RWPE1 (cell line): ENCODE measurements at regions not wholly inside any gene's neighbourhood (a gene's known extent, or its start where the extent isn't known, plus 50 kb on each side); places are given as distances from the start of the nearest gene placed in this dataset.

Source experiments
- CTCF ChIA-PET: fragments of 350-600 bp; sonication (Branson Sonifier 250); formaldehyde crosslinking; extraction: SDS; loops from one replicate; lab custom pipeline; 2021; lab: Yijun Ruan, JAX
- POLR2A ChIA-PET: fragments of 400-600 bp; formaldehyde crosslinking; extraction: SDS; loops from one replicate; lab custom pipeline; 2020; ENCODE audit warnings: antibody characterized with exemption; ENCODE audit not compliant: low non-redundant PET; lab: Yijun Ruan, JAX
- DNase-seq: peaks from one replicate; pipeline ENCODE4 v3.0.0; 2012; ENCODE audit warnings: low spot score
- H3K27ac ChIP-seq: fragments of 450-650 bp; 2 replicates; pipeline ENCODE4 v1.5.1; 2017
- CTCF ChIP-seq: fragments of 450-650 bp; conservative IDR thresholded peaks from 2 replicates; pipeline ENCODE4 v1.5.1; 2017; ENCODE audit warnings: low read depth, mild to moderate bottlenecking

- TF ChIP-seq CTCF = no peak
- CTCF ChIA-PET = no interaction called here
- peak; percentile 94 for DNase-seq
- POLR2A ChIA-PET = no interaction called here
- peak overlapping the region; percentile 81 for H3K27ac ChIP-seq
Measured at GRCh38 chr6:149233056-149233715, 84.3 kb upstream of the TAB2 start.

- peak overlapping the region; percentile 81 for H3K27ac ChIP-seq
- no peak for TF ChIP-seq CTCF
- peak; percentile 67 for DNase-seq
- ChIA-PET CTCF (no interaction called here), POLR2A (no interaction called here)
Measured at GRCh38 chr6:149234051-149234962, 83.2 kb upstream of the TAB2 start.

- CTCF ChIA-PET = no interaction called here
- peak; percentile 45 for DNase-seq
- POLR2A ChIA-PET = no interaction called here
- TF ChIP-seq CTCF = no peak
- no peak overlapping the region for H3K27ac ChIP-seq
Measured at GRCh38 chr6:149235130-149235561, 82.4 kb upstream of the TAB2 start.

GRCh38 chr6:149236589-149236988, 80.9 kb upstream of the TAB2 start:
- H3K27ac ChIP-seq = no peak overlapping the region
- DNase-seq = no peak
- ChIA-PET CTCF (interaction anchor here (0.5 kb wide), 1 partner anchor 16 kb away, joined by 3 read pairs; no protein-coding TSS in a partner anchor), POLR2A (no interaction called here)
- TF ChIP-seq CTCF = no peak

GRCh38 chr6:149237464-149237863, 80.0 kb upstream of the TAB2 start:
- ChIA-PET POLR2A (no interaction called here), CTCF (interaction anchor here (0.5 kb wide), 1 partner anchor 13 kb away, joined by 4 read pairs; no protein-coding TSS in a partner anchor)
- H3K27ac ChIP-seq = no peak overlapping the region
- no peak for TF ChIP-seq CTCF
- DNase-seq = no peak

- DNase-seq = no peak
- ChIA-PET CTCF (no interaction called here), POLR2A (no interaction called here)
- TF ChIP-seq CTCF = no peak
- no peak overlapping the region for H3K27ac ChIP-seq
Measured at GRCh38 chr6:149239573-149240209, 77.8 kb upstream of the TAB2 start.
